ENCODE measurements at regions not wholly inside any gene's neighbourhood (a gene's known extent, or its start where the extent isn't known, plus 50 kb on each side); places are given as distances from the start of the nearest gene placed in this dataset.

GRCh38 chr21:28858424-28858823 is 134.3 kb downstream of the LTN1 start:
- no peaks in the 10 kb centered on the region for H4K20me1 ChIP-seq (ENCODE audit: low read depth, low read length)
- H3K79me2 ChIP-seq (ENCODE audit: insufficient read depth, low read length): no peaks in the 10 kb centered on the region
- no peaks in the 10 kb centered on the region for H3K9me3 ChIP-seq (ENCODE audit: insufficient read depth, low read length)
- no peaks in the 10 kb centered on the region for H3F3A ChIP-seq (ENCODE audit: insufficient read depth)
- TF ChIP-seq EZH2phosphoT487 (conservative IDR thresholded peaks at IDR 0.05; ENCODE audit: low read length): no peak
- TF ChIP-seq CTCF (IDR thresholded peaks at IDR 0.05; ENCODE audit: insufficient read depth, low read length, poor library complexity, severe bottlenecking): no peak
- no peak overlapping the region for H3K27ac ChIP-seq (ENCODE audit: low read depth, low read length)
- no peak overlapping the region for H3K4me2 ChIP-seq (ENCODE audit: low read depth, low read length, poor library complexity, severe bottlenecking)
- no peak overlapping the region for H3K4me3 ChIP-seq (ENCODE audit: insufficient read depth, low read length, poor library complexity, severe bottlenecking)
- H3K9me2 ChIP-seq (replicated peaks; ENCODE audit: insufficient read depth, low read length): no peaks in the 10 kb centered on the region
- no peaks in the 10 kb centered on the region for H3K36me3 ChIP-seq (ENCODE audit: low read length)
- no peaks in the 10 kb centered on the region for H3K27me3 ChIP-seq (ENCODE audit: low read length)
- H3K9ac ChIP-seq (ENCODE audit: low read length): no peak overlapping the region
- H2AFZ ChIP-seq (ENCODE audit: low read depth, low read length, severe bottlenecking): no peak overlapping the region

GRCh38 chr21:28857752-28858151 is 134.9 kb downstream of the LTN1 start:
- Histone ChIP-seq H3K4me3 (ENCODE audit: insufficient read depth, low read length, poor library complexity, severe bottlenecking) (no peak overlapping the region), H3F3A (ENCODE audit: insufficient read depth) (no peaks in the 10 kb centered on the region), H3K9me3 (ENCODE audit: insufficient read depth, low read length) (no peaks in the 10 kb centered on the region), H3K27me3 (ENCODE audit: low read length) (no peaks in the 10 kb centered on the region), H3K9ac (ENCODE audit: low read length) (no peak overlapping the region), H3K36me3 (ENCODE audit: low read length) (no peaks in the 10 kb centered on the region), H3K9me2 (replicated peaks; ENCODE audit: insufficient read depth, low read length) (no peaks in the 10 kb centered on the region), H2AFZ (ENCODE audit: low read depth, low read length, severe bottlenecking) (no peak overlapping the region), H3K27ac (ENCODE audit: low read depth, low read length) (no peak overlapping the region), H3K4me2 (ENCODE audit: low read depth, low read length, poor library complexity, severe bottlenecking) (no peak overlapping the region), H4K20me1 (ENCODE audit: low read depth, low read length) (no peaks in the 10 kb centered on the region), H3K79me2 (ENCODE audit: insufficient read depth, low read length) (no peaks in the 10 kb centered on the region)
- TF ChIP-seq CTCF (IDR thresholded peaks at IDR 0.05; ENCODE audit: insufficient read depth, low read length, poor library complexity, severe bottlenecking) (no peak), EZH2phosphoT487 (conservative IDR thresholded peaks at IDR 0.05; ENCODE audit: low read length) (no peak)

GRCh38 chr21:28856588-28857250 is 136.0 kb downstream of the LTN1 start:
- Histone ChIP-seq H3K79me2 (ENCODE audit: insufficient read depth, low read length) (no peaks in the 10 kb centered on the region), H4K20me1 (ENCODE audit: low read depth, low read length) (no peaks in the 10 kb centered on the region), H3K9me2 (replicated peaks; ENCODE audit: insufficient read depth, low read length) (no peaks in the 10 kb centered on the region), H3K36me3 (ENCODE audit: low read length) (no peaks in the 10 kb centered on the region), H3K27me3 (ENCODE audit: low read length) (no peaks in the 10 kb centered on the region), H3K9ac (ENCODE audit: low read length) (no peak overlapping the region), H2AFZ (ENCODE audit: low read depth, low read length, severe bottlenecking) (no peak overlapping the region), H3F3A (ENCODE audit: insufficient read depth) (no peaks in the 10 kb centered on the region), H3K4me2 (ENCODE audit: low read depth, low read length, poor library complexity, severe bottlenecking) (no peak overlapping the region), H3K9me3 (ENCODE audit: insufficient read depth, low read length) (no peaks in the 10 kb centered on the region), H3K27ac (ENCODE audit: low read depth, low read length) (no peak overlapping the region), H3K4me3 (ENCODE audit: insufficient read depth, low read length, poor library complexity, severe bottlenecking) (no peak overlapping the region)
- TF ChIP-seq EZH2phosphoT487 (conservative IDR thresholded peaks at IDR 0.05; ENCODE audit: low read length) (no peak), CTCF (IDR thresholded peaks at IDR 0.05; ENCODE audit: insufficient read depth, low read length, poor library complexity, severe bottlenecking) (no peak)
